ENCODE measurements at regions not wholly inside any gene's neighbourhood (a gene's known extent, or its start where the extent isn't known, plus 50 kb on each side); places are given as distances from the start of the nearest gene placed in this dataset.

GRCh38 chr10:91032611-91033206 is 111.8 kb upstream of the ANKRD1 start:
- ATAC-seq (ENCODE audit: low read depth) (no peak), DNase-seq (no peak)
- Mint-ChIP-seq H3K4me1 (peaks cover 8% of the 10 kb centered on the region), H3K4me3 (no peak overlapping the region), H3K9me3 (ENCODE audit: insufficient read depth) (no peaks in the 10 kb centered on the region), H3K27ac (no peak overlapping the region), H3K27me3 (no peaks in the 10 kb centered on the region)
- H4K20me1 ChIP-seq (ENCODE audit: control insufficient read depth, insufficient read depth, low read length, poor library complexity, severe bottlenecking): no peaks in the 10 kb centered on the region
- TF ChIP-seq EZH2 (IDR thresholded peaks at IDR 0.05; ENCODE audit: borderline replicate concordance, insufficient read depth, low read depth, low read length, poor library complexity, severe bottlenecking) (no peak), CTCF (IDR thresholded peaks at IDR 0.05) (no peak)
- CTCF ChIA-PET: no interaction called here
- H3K4me2 ChIP-seq (replicated peaks; ENCODE audit: low read depth, low read length, poor library complexity, severe bottlenecking): no peak overlapping the region
- H2AFZ ChIP-seq (ENCODE audit: insufficient read depth, low read depth, low read length, poor library complexity, severe bottlenecking): no peak overlapping the region
- no CpG with 5 or more reads among the region's 5 CpGs for WGBS (ENCODE audit: insufficient coverage)
- H3K36me3 ChIP-seq (replicated peaks in 1 of 2; ENCODE audit: control extremely low read depth in 1 of 2, control insufficient read depth in 1 of 2, extremely low read depth in 1 of 2, insufficient read depth in 2 of 2, low read length in 1 of 2): no peaks in the 10 kb centered on the region
- peaks cover 2 to 5% of the 10 kb centered on the region in 2 donors for H3K4me1 ChIP-seq (ENCODE audit: control insufficient read depth in 2 of 2, insufficient read depth in 2 of 2, low read length in 2 of 2)
- H3K27ac ChIP-seq (ENCODE audit: low read length in 2 of 2): no peak overlapping the region
- no peak overlapping the region for H3K4me3 ChIP-seq (ENCODE audit: control extremely low read depth in 1 of 5, extremely low read depth in 1 of 5, insufficient read depth in 1 of 5, low read depth in 2 of 5, low read length in 4 of 5)
- no peak overlapping the region for H3K9ac ChIP-seq (ENCODE audit: low read length)
- no peaks in the 10 kb centered on the region for H3K79me2 ChIP-seq (ENCODE audit: control insufficient read depth, insufficient read depth, low read length)
- no peaks in the 10 kb centered on the region for H3K27me3 ChIP-seq (replicated peaks in 1 of 4; ENCODE audit: control extremely low read depth in 1 of 4, control insufficient read depth in 3 of 4, insufficient read depth in 4 of 4, low read length in 3 of 4)
- POLR2A ChIA-PET: no interaction called here
- no peaks in the 10 kb centered on the region for H3K9me3 ChIP-seq (ENCODE audit: control extremely low read depth in 1 of 3, control insufficient read depth in 2 of 3, insufficient read depth in 1 of 3, low read length in 2 of 3)
- intact Hi-C loops (cut with micrococcal nuclease): no loop called here

GRCh38 chr10:91033324-91033950 is 112.5 kb upstream of the ANKRD1 start:
- no peak for TF ChIP-seq EZH2 (IDR thresholded peaks at IDR 0.05; ENCODE audit: borderline replicate concordance, insufficient read depth, low read depth, low read length, poor library complexity, severe bottlenecking)
- TF ChIP-seq CTCF (IDR thresholded peaks at IDR 0.05): no peak
- DNase-seq (no peak), ATAC-seq (ENCODE audit: low read depth) (no peak)
- intact Hi-C loops (cut with micrococcal nuclease): no loop called here
- no peaks in the 10 kb centered on the region for H4K20me1 ChIP-seq (ENCODE audit: control insufficient read depth, insufficient read depth, low read length, poor library complexity, severe bottlenecking)
- H3K36me3 ChIP-seq (replicated peaks in 1 of 2; ENCODE audit: control extremely low read depth in 1 of 2, control insufficient read depth in 1 of 2, extremely low read depth in 1 of 2, insufficient read depth in 2 of 2, low read length in 1 of 2): no peaks in the 10 kb centered on the region
- no peak overlapping the region for H3K4me3 Mint-ChIP-seq
- H3K27ac ChIP-seq (ENCODE audit: low read length in 2 of 2): no peak overlapping the region
- 100% methylated on average over 3 of the region's 6 CpGs for WGBS (ENCODE audit: insufficient coverage)
- no peaks in the 10 kb centered on the region for H3K27me3 ChIP-seq (replicated peaks in 1 of 4; ENCODE audit: control extremely low read depth in 1 of 4, control insufficient read depth in 3 of 4, insufficient read depth in 4 of 4, low read length in 3 of 4)
- H3K79me2 ChIP-seq (ENCODE audit: control insufficient read depth, insufficient read depth, low read length): no peaks in the 10 kb centered on the region
- ChIA-PET CTCF (no interaction called here), POLR2A (no interaction called here)
- no peaks in the 10 kb centered on the region for H3K9me3 Mint-ChIP-seq (ENCODE audit: insufficient read depth)
- peaks cover 8% of the 10 kb centered on the region for H3K4me1 Mint-ChIP-seq
- H3K4me1 ChIP-seq (ENCODE audit: control insufficient read depth in 2 of 2, insufficient read depth in 2 of 2, low read length in 2 of 2): peaks cover 2 to 5% of the 10 kb centered on the region in 2 donors
- H2AFZ ChIP-seq (ENCODE audit: insufficient read depth, low read depth, low read length, poor library complexity, severe bottlenecking): no peak overlapping the region
- H3K27me3 Mint-ChIP-seq: no peaks in the 10 kb centered on the region
- H3K4me3 ChIP-seq (ENCODE audit: control extremely low read depth in 1 of 5, extremely low read depth in 1 of 5, insufficient read depth in 1 of 5, low read depth in 2 of 5, low read length in 4 of 5): no peak overlapping the region
- no peak overlapping the region for H3K4me2 ChIP-seq (replicated peaks; ENCODE audit: low read depth, low read length, poor library complexity, severe bottlenecking)
- H3K27ac Mint-ChIP-seq: no peak overlapping the region
- H3K9ac ChIP-seq (ENCODE audit: low read length): no peak overlapping the region
- H3K9me3 ChIP-seq (ENCODE audit: control extremely low read depth in 1 of 3, control insufficient read depth in 2 of 3, insufficient read depth in 1 of 3, low read length in 2 of 3): no peaks in the 10 kb centered on the region

All from B cell (primary cell).